Liver (tissue), 8 donors: ENCODE measurements at regions not wholly inside any gene's neighbourhood (a gene's known extent, or its start where the extent isn't known, plus 50 kb on each side); places are given as distances from the start of the nearest gene placed in this dataset.
"Not testable (repeated sequence)": the region's sequence is repeated elsewhere in the genome, so short reads cannot be mapped to it uniquely, and the experiment has no call there.

ENCODE experiments used
- DNase-seq: peaks from one replicate; pipeline ENCODE4 v3.0.0-alpha.2; 2017; ENCODE audit warnings: low spot score
- H3K27ac ChIP-seq, 2 donors: one replicate each; pipeline ENCODE4 v1.7.0; 2013; ENCODE audit warnings: inconsistent platforms in 2 of 2, low read length in 2 of 2, control low read depth in 1 of 2, low read depth in 1 of 2, mild to moderate bottlenecking in 1 of 2
- H3K27me3 ChIP-seq, 4 donors: one replicate each; pipeline versions ENCODE4 v1.6.1 to v1.7.0; 2013; ENCODE audit warnings: low read length in 3 of 4, inconsistent platforms in 1 of 4, mild to moderate bottlenecking in 1 of 4, moderate library complexity in 1 of 4; ENCODE audit not compliant: control insufficient read depth in 4 of 4, insufficient read depth in 4 of 4
- H3K36me3 ChIP-seq, 4 donors: one replicate each; pipeline versions ENCODE4 v1.6.1 to v1.7.0; 2013; ENCODE audit warnings: low read length in 3 of 4, mild to moderate bottlenecking in 3 of 4, low read depth in 1 of 4, moderate library complexity in 1 of 4; ENCODE audit not compliant: control insufficient read depth in 4 of 4, insufficient read depth in 3 of 4
- H3K4me1 ChIP-seq, 4 donors: one replicate each; pipeline versions ENCODE4 v1.6.1 to v1.7.0; 2013; ENCODE audit warnings: low read length in 3 of 4, mild to moderate bottlenecking in 3 of 4, moderate library complexity in 1 of 4; ENCODE audit not compliant: control insufficient read depth in 4 of 4, insufficient read depth in 4 of 4
- H3K4me3 ChIP-seq, 3 donors: one replicate each; pipeline versions ENCODE4 v1.6.1 to v1.7.0; 2013; ENCODE audit warnings: low read length in 3 of 3, control low read depth in 1 of 3, low read depth in 1 of 3, mild to moderate bottlenecking in 1 of 3
- H3K9ac ChIP-seq, 2 donors: one replicate each; pipeline ENCODE4 v1.7.0; 2013; ENCODE audit warnings: low read length in 2 of 2, mild to moderate bottlenecking in 2 of 2, moderate library complexity in 2 of 2, control low read depth in 1 of 2, low read depth in 1 of 2
- H3K9me3 ChIP-seq, 4 donors: one replicate each; pipeline versions ENCODE4 v1.6.1 to v1.7.0; 2013; ENCODE audit warnings: low read length in 3 of 4; ENCODE audit not compliant: control insufficient read depth in 4 of 4
- CTCF ChIP-seq: fragments of 150-350 bp; IDR thresholded peaks from 2 replicates; pipeline ENCODE4 v1.5.1; 2017; ENCODE audit warnings: improper control_type of control experiment, low read depth, low read length; ENCODE audit not compliant: missing input control
- EGR1 ChIP-seq, 2 donors: IDR thresholded peaks; 2 replicates each; pipeline ENCODE4 v1.6.1; 2016 to 2018; ENCODE audit warnings: antibody characterized with exemption in 2 of 2, low read depth in 2 of 2
- FOXA1 ChIP-seq: IDR thresholded peaks from 2 replicates; pipeline ENCODE4 v1.6.1; 2016; ENCODE audit warnings: antibody characterized with exemption
- GABPA ChIP-seq, 2 donors: IDR thresholded peaks in 1 of 2; conservative IDR thresholded peaks in 1 of 2; 2 replicates each; pipeline ENCODE4 v1.6.1; 2016; ENCODE audit warnings: antibody characterized with exemption in 2 of 2, mild to moderate bottlenecking in 1 of 2, moderate library complexity in 1 of 2
- HNF4A ChIP-seq, 2 donors: conservative IDR thresholded peaks; 2 replicates each; pipeline ENCODE4 v1.6.1; 2016; ENCODE audit warnings: antibody characterized with exemption in 2 of 2, mild to moderate bottlenecking in 2 of 2
- JUND ChIP-seq, 2 donors: IDR thresholded peaks; 2 replicates each; pipeline ENCODE4 v1.6.1; 2016; ENCODE audit warnings: antibody characterized with exemption in 2 of 2
- NR2F2 ChIP-seq: IDR thresholded peaks from 2 replicates; pipeline ENCODE4 v1.6.1; 2016; ENCODE audit warnings: antibody characterized with exemption
- RAD21 ChIP-seq, 2 donors: IDR thresholded peaks; 2 replicates each; pipeline ENCODE4 v1.6.1; 2016; ENCODE audit warnings: antibody characterized with exemption in 2 of 2, mild to moderate bottlenecking in 2 of 2
- REST ChIP-seq: IDR thresholded peaks from 2 replicates; pipeline ENCODE4 v1.6.1; 2016; ENCODE audit warnings: antibody characterized with exemption, mild to moderate bottlenecking
- RXRA ChIP-seq, 2 donors: IDR thresholded peaks; 2 replicates each; pipeline ENCODE4 v1.6.1; 2017 to 2018; ENCODE audit warnings: antibody characterized with exemption in 2 of 2, mild to moderate bottlenecking in 1 of 2
- TAF1 ChIP-seq: conservative IDR thresholded peaks from 2 replicates; pipeline ENCODE4 v1.6.1; 2016; ENCODE audit warnings: antibody characterized with exemption, mild to moderate bottlenecking
- YY1 ChIP-seq: IDR thresholded peaks from 2 replicates; pipeline ENCODE4 v1.6.1; 2016; ENCODE audit warnings: antibody characterized with exemption, mild to moderate bottlenecking
- WGBS: extraction: QIAGEN DNeasy Blood & Tissue Kit; methylation state at CpG from one replicate; pipeline ENCODE4 v1.1.7; 2013; 5-methylcytosine and 5-hydroxymethylcytosine counted together
- TF ChIP-seq, protein P1 (sequence below): IDR thresholded peaks from 2 replicates; pipeline ENCODE4 v1.6.1; 2016; ENCODE audit warnings: antibody characterized with exemption
- TF ChIP-seq, protein P2 (sequence below): IDR thresholded peaks from 2 replicates; pipeline ENCODE4 v1.6.1; 2016; ENCODE audit warnings: antibody characterized with exemption
- donor health status: healthy.
- donor health status: healthy.
- donor health status: healthy.
- donor health status: healthy.
- donor health status: healthy.

DNA sequence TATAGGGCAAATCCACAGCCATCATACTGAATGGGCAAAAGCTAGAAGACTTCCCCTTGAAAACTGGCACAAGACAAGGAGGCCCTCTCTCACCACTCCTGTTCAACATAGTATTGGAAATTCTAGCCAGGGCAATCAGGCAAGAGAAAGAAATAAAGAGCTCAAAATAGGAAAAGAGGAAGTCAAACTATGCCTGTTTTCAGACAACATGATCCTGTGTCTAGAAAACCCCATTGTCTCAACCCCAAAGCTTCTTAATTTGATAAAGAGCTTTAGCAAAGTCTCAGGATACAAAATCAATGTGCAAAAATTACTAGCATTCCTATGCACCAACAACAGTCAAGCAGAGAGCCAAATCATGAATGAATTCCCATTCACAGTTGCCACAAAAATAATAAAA is 160.3 kb downstream of the CXXC4 start (continued):
- TF ChIP-seq CTCF (no peak), FOXA1 (no peak)

- Histone ChIP-seq H3K27me3 (no peaks in the 10 kb centered on the region), H3K36me3 (no peaks in the 10 kb centered on the region), H3K4me1 (no peaks in the 10 kb centered on the region), H3K4me3 (no peak overlapping the region), H3K9me3 (no peaks in the 10 kb centered on the region), H3K9ac (no peak overlapping the region), H3K27ac (no peak overlapping the region)
- WGBS = 64% methylated on average over 6 of the region's 6 CpGs
- DNase-seq = no peak
- TF ChIP-seq, protein P1, sequence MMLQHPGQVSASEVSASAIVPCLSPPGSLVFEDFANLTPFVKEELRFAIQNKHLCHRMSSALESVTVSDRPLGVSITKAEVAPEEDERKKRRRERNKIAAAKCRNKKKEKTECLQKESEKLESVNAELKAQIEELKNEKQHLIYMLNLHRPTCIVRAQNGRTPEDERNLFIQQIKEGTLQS = no peak
- TF ChIP-seq HNF4A (conservative IDR thresholded peaks at IDR 0.05) = no peak
- TF ChIP-seq GABPA (IDR thresholded peaks at IDR 0.05 in 1 of 2, conservative IDR thresholded peaks at IDR 0.05 in 1 of 2) = no peak
- TF ChIP-seq TAF1 = no peak
- no peak for TF ChIP-seq YY1
- no peak for TF ChIP-seq RXRA (IDR thresholded peaks at IDR 0.05)
- no peak for TF ChIP-seq CTCF
- TF ChIP-seq REST = no peak
- TF ChIP-seq JUND (IDR thresholded peaks at IDR 0.05) = no peak
- no peak for TF ChIP-seq FOXA1
- TF ChIP-seq EGR1 (IDR thresholded peaks at IDR 0.05; ENCODE audit: low read depth in 2 of 2) = no peak
- TF ChIP-seq RAD21 (IDR thresholded peaks at IDR 0.05) = no peak
- TF ChIP-seq NR2F2 = no peak
- TF ChIP-seq, protein P2, sequence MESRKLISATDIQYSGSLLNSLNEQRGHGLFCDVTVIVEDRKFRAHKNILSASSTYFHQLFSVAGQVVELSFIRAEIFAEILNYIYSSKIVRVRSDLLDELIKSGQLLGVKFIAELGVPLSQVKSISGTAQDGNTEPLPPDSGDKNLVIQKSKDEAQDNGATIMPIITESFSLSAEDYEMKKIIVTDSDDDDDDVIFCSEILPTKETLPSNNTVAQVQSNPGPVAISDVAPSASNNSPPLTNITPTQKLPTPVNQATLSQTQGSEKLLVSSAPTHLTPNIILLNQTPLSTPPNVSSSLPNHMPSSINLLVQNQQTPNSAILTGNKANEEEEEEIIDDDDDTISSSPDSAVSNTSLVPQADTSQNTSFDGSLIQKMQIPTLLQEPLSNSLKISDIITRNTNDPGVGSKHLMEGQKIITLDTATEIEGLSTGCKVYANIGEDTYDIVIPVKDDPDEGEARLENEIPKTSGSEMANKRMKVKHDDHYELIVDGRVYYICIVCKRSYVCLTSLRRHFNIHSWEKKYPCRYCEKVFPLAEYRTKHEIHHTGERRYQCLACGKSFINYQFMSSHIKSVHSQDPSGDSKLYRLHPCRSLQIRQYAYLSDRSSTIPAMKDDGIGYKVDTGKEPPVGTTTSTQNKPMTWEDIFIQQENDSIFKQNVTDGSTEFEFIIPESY = no peak
These were observed 164.4 kb downstream of the CXXC4 start for GRCh38 chr4:104330125-104330905.

DNA sequence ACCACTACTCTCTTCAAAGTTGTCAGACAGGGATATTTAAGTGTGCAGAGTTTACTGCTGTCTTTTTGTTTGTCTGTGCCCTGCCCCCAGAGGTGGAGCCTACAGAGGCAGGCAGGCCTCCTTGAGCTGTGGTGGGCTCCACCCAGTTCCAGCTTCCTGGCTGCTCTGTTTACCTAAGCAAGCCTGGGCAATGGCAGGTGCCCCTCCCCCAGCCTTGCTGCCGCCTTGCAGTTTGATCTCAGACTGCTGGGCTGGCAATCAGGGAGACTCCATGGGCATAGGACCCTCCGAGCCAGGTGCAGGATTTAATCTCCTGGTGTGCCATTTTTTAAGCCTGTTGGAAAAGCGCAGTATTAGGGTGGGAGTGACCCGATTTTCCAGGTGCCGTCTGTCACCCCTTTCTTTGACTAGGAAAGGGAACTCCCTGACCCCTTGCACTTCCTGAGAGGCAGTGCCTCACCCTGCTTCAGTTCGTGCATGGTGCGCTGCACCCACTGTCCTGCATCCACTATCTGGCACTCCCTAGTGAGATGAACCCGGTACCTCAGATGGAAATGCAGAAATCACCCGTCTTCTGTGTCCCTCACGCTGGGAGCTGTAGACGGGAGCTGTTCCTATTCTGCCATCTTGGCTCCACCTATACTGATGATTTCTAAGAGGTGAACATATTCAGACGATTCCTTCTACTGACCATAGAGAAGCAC is 167.6 kb downstream of the CXXC4 start:
- not testable (repeated sequence) for DNase-seq, H3K36me3 ChIP-seq
- 85% methylated on average over 12 of the region's 12 CpGs for WGBS

More for the DNA sequence above, 167.6 kb downstream of the CXXC4 start:
- not testable (repeated sequence) for H3K9ac ChIP-seq, H3K9me3 ChIP-seq, H3K4me3 ChIP-seq, H3K27me3 ChIP-seq, H3K27ac ChIP-seq, H3K4me1 ChIP-seq
